ENCODE measurements at regions not wholly inside any gene's neighbourhood (a gene's known extent, or its start where the extent isn't known, plus 50 kb on each side); places are given as distances from the start of the nearest gene placed in this dataset.

- no peak for DNase-seq
- Histone ChIP-seq H3K27me3 (no peaks in the 10 kb centered on the region), H3K4me3 (no peak overlapping the region), H3K9me3 (replicated peaks) (no peaks in the 10 kb centered on the region), H3K4me1 (no peaks in the 10 kb centered on the region), H3K36me3 (no peaks in the 10 kb centered on the region), H3K27ac (no peak overlapping the region)
Measured at GRCh38 chr18:60838677-60839076, 466.1 kb upstream of the MC4R start.

- no peaks in the 10 kb centered on the region for H3K36me3 ChIP-seq
- no peak overlapping the region for H3K27ac ChIP-seq
- H3K4me1 ChIP-seq = no peaks in the 10 kb centered on the region
- no peak overlapping the region for H3K4me3 ChIP-seq
- no peak for DNase-seq
- no peaks in the 10 kb centered on the region for H3K27me3 ChIP-seq
- no peaks in the 10 kb centered on the region for H3K9me3 ChIP-seq (replicated peaks)
Measured at GRCh38 chr18:60846396-60846795, 473.8 kb upstream of the MC4R start.

GRCh38 chr18:60847517-60847916 lies 474.9 kb upstream of the MC4R start:
- no peaks in the 10 kb centered on the region for H3K9me3 ChIP-seq (replicated peaks)
- H3K27me3 ChIP-seq = no peaks in the 10 kb centered on the region
- DNase-seq = no peak
- H3K36me3 ChIP-seq = no peaks in the 10 kb centered on the region
- no peak overlapping the region for H3K4me3 ChIP-seq
- no peaks in the 10 kb centered on the region for H3K4me1 ChIP-seq
- H3K27ac ChIP-seq = no peak overlapping the region

- no peak overlapping the region for H3K27ac ChIP-seq
- DNase-seq = no peak
- H3K4me3 ChIP-seq = no peak overlapping the region
- H3K27me3 ChIP-seq = no peaks in the 10 kb centered on the region
- no peaks in the 10 kb centered on the region for H3K36me3 ChIP-seq
- H3K4me1 ChIP-seq = no peaks in the 10 kb centered on the region
- H3K9me3 ChIP-seq (replicated peaks) = no peaks in the 10 kb centered on the region
Measured at GRCh38 chr18:60861575-60861974, 471.7 kb upstream of the CDH20 start.

DNA sequence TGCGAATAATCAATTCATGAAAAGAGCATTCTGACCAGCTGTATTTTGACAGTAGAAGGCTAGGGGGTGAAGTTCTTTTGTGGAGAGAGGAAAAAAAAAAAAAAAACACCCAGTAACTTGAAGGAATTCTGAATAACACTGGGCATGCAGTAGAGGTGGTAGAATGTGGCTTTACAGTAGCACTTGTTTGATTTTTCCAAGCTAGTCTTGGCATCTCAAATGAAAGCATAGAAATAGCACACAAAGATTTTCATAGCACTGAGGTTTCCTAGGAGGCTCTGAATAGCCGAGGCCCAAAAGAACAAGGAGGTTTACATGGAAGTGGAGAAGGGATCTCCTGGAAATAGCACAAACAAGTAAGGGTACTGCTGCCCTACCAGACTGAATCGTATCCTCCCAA lies 470.2 kb upstream of the CDH20 start:
- Histone ChIP-seq H3K27ac (no peak overlapping the region), H3K36me3 (no peaks in the 10 kb centered on the region), H3K4me1 (no peaks in the 10 kb centered on the region), H3K4me3 (no peak overlapping the region), H3K27me3 (no peaks in the 10 kb centered on the region), H3K9me3 (replicated peaks) (no peaks in the 10 kb centered on the region)
- no peak for DNase-seq

GRCh38 chr18:60865801-60866200 lies 467.4 kb upstream of the CDH20 start:
- Histone ChIP-seq H3K27me3 (no peaks in the 10 kb centered on the region), H3K9me3 (replicated peaks) (no peaks in the 10 kb centered on the region), H3K27ac (no peak overlapping the region), H3K4me1 (no peaks in the 10 kb centered on the region), H3K36me3 (no peaks in the 10 kb centered on the region), H3K4me3 (no peak overlapping the region)
- DNase-seq = no peak

DNA sequence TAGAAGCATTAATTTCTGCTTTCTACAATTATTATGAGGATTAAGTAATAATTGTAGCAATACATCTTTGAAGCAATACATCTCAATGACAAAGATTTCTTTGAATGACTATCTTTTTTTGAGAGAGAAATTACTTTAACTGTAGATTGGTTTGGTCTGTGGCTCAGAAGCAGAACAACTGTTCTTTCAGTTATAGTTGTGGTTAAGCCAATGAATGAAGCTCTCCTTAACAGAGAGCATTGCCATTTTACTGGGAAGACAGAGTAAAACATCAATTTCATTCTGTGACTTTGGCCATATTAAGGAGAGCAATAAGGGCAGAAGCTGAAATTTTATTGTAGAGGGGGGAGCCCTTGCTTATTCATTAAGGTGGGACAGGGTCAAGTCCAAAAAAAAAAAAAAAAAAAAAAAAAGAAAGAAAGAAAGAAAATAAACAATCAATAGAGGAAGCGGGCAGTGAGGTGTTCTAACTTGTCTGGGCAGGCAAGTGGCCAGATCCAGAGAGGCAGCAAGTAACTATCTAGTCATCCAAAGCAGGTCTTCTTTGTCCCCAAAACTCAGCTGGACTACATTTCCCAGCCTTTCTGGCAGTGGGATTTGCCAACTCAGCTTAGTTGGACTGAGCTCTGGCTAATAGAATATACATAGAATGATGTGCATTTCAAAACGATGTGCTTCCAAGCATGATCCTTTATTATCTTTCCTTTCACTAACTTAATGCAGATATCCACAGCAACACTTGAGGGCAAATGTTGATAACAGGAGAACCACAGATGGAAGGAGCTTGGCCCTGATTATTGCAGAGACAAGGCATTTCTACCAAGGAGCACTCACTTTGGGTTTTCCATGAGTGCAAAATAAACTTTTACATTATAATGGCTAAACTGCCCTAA lies 462.7 kb upstream of the CDH20 start:
- no peak overlapping the region for H3K4me3 ChIP-seq
- H3K9me3 ChIP-seq (replicated peaks) = no peaks in the 10 kb centered on the region
- H3K36me3 ChIP-seq = no peaks in the 10 kb centered on the region
- DNase-seq = no peak
- no peak overlapping the region for H3K27ac ChIP-seq
- H3K27me3 ChIP-seq = no peaks in the 10 kb centered on the region
- H3K4me1 ChIP-seq = no peaks in the 10 kb centered on the region

- Histone ChIP-seq H3K36me3 (no peaks in the 10 kb centered on the region), H3K27me3 (no peaks in the 10 kb centered on the region), H3K4me3 (no peak overlapping the region), H3K27ac (no peak overlapping the region), H3K4me1 (no peaks in the 10 kb centered on the region), H3K9me3 (replicated peaks) (no peaks in the 10 kb centered on the region)
- no peak for DNase-seq
Measured at GRCh38 chr18:60872434-60872833, 460.8 kb upstream of the CDH20 start.

DNA sequence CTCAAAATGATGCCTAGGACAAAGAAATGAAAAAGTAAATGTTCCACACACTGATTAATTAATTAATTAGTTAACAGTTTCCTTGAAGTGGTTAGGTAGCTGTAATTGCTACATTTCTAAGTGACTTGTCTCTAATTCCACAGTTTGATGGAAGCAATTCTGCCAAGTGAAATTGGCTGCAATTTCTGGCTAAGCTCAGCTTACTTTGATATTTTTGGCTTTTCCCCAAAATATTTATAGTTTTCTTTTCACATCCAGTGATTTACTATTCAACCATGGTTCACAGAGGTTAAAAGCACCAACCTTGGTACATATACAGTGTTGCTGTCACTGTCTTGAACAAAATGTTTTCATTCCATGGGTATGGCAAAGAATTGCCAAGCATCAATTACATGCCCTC lies 459.5 kb upstream of the CDH20 start:
- Histone ChIP-seq H3K36me3 (no peaks in the 10 kb centered on the region), H3K9me3 (replicated peaks) (no peaks in the 10 kb centered on the region), H3K27me3 (no peaks in the 10 kb centered on the region), H3K4me1 (no peaks in the 10 kb centered on the region), H3K4me3 (no peak overlapping the region), H3K27ac (no peak overlapping the region)
- DNase-seq = no peak

DNA sequence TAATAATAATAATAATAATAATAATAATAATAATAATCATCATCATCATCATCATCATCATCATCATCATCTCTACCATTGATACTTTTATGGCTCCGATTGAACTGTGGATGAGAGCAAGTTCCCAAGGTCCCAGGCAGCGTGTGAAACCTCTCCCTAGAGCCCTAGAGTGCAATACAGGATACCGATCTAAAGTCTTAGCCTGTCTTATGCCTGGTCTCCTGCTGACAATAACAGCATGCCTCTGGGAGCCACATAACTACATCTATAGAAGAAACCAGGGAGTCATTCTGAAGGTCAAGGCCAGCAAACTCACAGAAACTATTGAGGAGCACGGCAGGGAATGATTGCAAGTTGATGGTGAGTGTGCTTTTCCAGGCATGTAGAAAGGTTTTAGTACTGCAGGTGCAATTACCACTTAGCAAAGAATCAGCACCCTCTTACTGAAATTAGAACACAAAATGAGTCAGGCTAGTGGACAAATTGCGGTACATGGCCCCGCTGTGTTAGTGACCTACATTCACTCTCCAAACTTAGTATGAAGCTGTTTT lies 457.2 kb upstream of the CDH20 start:
- DNase-seq = no peak
- no peak overlapping the region for H3K27ac ChIP-seq
- H3K36me3 ChIP-seq = no peaks in the 10 kb centered on the region
- no peaks in the 10 kb centered on the region for H3K4me1 ChIP-seq
- H3K27me3 ChIP-seq = no peaks in the 10 kb centered on the region
- no peak overlapping the region for H3K4me3 ChIP-seq
- no peaks in the 10 kb centered on the region for H3K9me3 ChIP-seq (replicated peaks)

DNA sequence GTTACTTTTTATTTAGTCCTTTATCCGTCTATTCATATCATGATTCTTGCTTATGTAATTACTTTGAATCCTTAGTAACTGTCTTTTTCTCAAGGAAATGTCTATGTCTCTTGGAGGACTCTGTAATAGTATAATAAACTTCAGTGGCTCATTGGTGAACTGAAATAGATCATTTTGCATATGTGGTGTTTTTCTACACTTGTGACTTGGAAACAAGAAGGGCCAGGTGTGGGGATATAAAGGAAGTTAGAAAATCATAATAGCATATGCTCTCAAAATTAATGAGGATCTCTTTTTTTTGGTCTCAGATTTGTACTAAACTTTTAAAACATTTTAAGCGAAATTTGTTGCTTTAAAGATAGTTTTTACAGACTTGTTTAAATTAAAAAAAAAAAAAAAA lies 453.0 kb upstream of the CDH20 start:
- Histone ChIP-seq H3K27ac (no peak overlapping the region), H3K27me3 (no peaks in the 10 kb centered on the region), H3K4me1 (no peaks in the 10 kb centered on the region), H3K9me3 (replicated peaks) (no peaks in the 10 kb centered on the region), H3K4me3 (no peak overlapping the region), H3K36me3 (no peaks in the 10 kb centered on the region)
- DNase-seq = no peak

GRCh38 chr18:60883587-60883986 lies 449.6 kb upstream of the CDH20 start:
- Histone ChIP-seq H3K9me3 (replicated peaks) (no peaks in the 10 kb centered on the region), H3K27ac (no peak overlapping the region), H3K4me3 (no peak overlapping the region), H3K4me1 (no peaks in the 10 kb centered on the region), H3K36me3 (no peaks in the 10 kb centered on the region), H3K27me3 (no peaks in the 10 kb centered on the region)
- DNase-seq = no peak

- H3K4me3 ChIP-seq = no peak overlapping the region
- H3K9me3 ChIP-seq (replicated peaks) = no peaks in the 10 kb centered on the region
- no peaks in the 10 kb centered on the region for H3K36me3 ChIP-seq
- H3K27ac ChIP-seq = no peak overlapping the region
- H3K4me1 ChIP-seq = no peaks in the 10 kb centered on the region
- H3K27me3 ChIP-seq = no peaks in the 10 kb centered on the region
- no peak for DNase-seq
Measured at GRCh38 chr18:60888071-60888624, 445.1 kb upstream of the CDH20 start.

- Histone ChIP-seq H3K4me1 (no peaks in the 10 kb centered on the region), H3K27me3 (no peaks in the 10 kb centered on the region), H3K27ac (no peak overlapping the region), H3K4me3 (no peak overlapping the region), H3K9me3 (replicated peaks) (no peaks in the 10 kb centered on the region), H3K36me3 (no peaks in the 10 kb centered on the region)
- DNase-seq = no peak
Measured at GRCh38 chr18:60889442-60889841, 443.8 kb upstream of the CDH20 start.

DNA sequence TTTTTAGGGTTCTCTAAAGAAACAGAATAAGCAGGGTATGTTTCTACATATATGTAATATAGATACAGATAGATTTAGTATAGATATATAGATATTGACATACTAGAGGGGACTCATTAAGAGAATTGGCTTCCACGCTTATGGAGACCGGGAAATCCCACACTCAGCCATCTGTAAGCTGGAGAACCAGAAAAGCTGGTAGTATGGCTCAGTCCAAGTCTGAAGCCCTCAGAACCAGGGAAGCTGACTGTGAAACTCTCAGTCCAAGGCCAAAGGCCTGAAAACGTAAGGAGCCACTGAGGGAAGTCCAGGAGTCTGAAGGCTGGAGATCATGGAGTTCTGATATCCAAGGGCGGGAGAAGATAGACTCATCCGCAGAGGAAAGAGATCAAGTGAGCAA lies 441.3 kb upstream of the CDH20 start:
- H3K27ac ChIP-seq = no peak overlapping the region
- H3K36me3 ChIP-seq = no peaks in the 10 kb centered on the region
- no peaks in the 10 kb centered on the region for H3K27me3 ChIP-seq
- no peaks in the 10 kb centered on the region for H3K9me3 ChIP-seq (replicated peaks)
- no peaks in the 10 kb centered on the region for H3K4me1 ChIP-seq
- DNase-seq = no peak
- no peak overlapping the region for H3K4me3 ChIP-seq

DNA sequence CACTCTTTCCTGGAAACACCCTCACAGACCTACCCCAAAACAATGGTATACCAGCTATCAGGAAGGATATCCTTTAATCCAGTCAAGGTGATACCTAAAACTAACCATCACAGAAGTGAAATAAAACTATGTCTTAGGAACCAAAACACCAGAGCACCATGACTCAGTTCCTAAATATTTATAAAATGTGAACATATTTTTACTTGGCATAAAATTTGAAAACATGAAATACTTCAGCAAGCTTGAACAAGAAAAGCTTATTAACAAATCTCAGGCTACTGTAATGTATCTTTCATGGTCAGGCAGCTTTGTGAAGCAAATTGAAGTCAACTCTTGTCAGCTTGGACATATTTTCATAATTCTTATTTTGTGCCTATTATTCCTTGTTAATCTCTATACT lies 440.8 kb upstream of the CDH20 start:
- DNase-seq = no peak

More for the DNA sequence above, 440.8 kb upstream of the CDH20 start:
- H3K36me3 ChIP-seq = no peaks in the 10 kb centered on the region
- no peak overlapping the region for H3K4me3 ChIP-seq
- H3K4me1 ChIP-seq = no peaks in the 10 kb centered on the region
- H3K27me3 ChIP-seq = no peaks in the 10 kb centered on the region
- H3K27ac ChIP-seq = no peak overlapping the region
- no peaks in the 10 kb centered on the region for H3K9me3 ChIP-seq (replicated peaks)
